GM23338 (cell line): ENCODE measurements at regions not wholly inside any gene's neighbourhood (a gene's known extent, or its start where the extent isn't known, plus 50 kb on each side); places are given as distances from the start of the nearest gene placed in this dataset.

Experiments
- CREB1 ChIP-seq: fragments of 250-450 bp; sonication (Bioruptor Pico); IDR thresholded peaks from 2 replicates; pipeline ENCODE4 v1.5.0; 2020; ENCODE audit warnings: low read depth, mild to moderate bottlenecking, moderate library complexity
- EZH2 ChIP-seq: fragments of 200-600 bp; sonication (generic); IDR thresholded peaks from one replicate; pipeline ENCODE4 v1.8.0; 2017; ENCODE audit warnings: antibody characterized with exemption, mild to moderate bottlenecking, low read depth; ENCODE audit not compliant: unreplicated experiment
- EZH2phosphoT487 ChIP-seq: fragments of 200-600 bp; sonication (generic); IDR thresholded peaks from one replicate; pipeline ENCODE4 v1.8.1; 2018; ENCODE audit warnings: antibody characterized with exemption; ENCODE audit not compliant: unreplicated experiment
- TF ChIP-seq, protein P1 (sequence below), 2 experiments: fragments of 200-600 bp in 1 of 2; sonication (generic) in 1 of 2; conservative IDR thresholded peaks; 2 replicates each; pipeline versions ENCODE4 v1.5.1 to v1.6.1; 2016 to 2017; ENCODE audit warnings: antibody characterized with exemption in 2 of 2, low read depth in 2 of 2, mild to moderate bottlenecking in 2 of 2, moderate library complexity in 1 of 2
- TF ChIP-seq, protein P2 (sequence below): IDR thresholded peaks from one replicate; pipeline ENCODE4 v1.6.1; 2018; ENCODE audit warnings: antibody characterized with exemption; ENCODE audit not compliant: unreplicated experiment

DNA sequence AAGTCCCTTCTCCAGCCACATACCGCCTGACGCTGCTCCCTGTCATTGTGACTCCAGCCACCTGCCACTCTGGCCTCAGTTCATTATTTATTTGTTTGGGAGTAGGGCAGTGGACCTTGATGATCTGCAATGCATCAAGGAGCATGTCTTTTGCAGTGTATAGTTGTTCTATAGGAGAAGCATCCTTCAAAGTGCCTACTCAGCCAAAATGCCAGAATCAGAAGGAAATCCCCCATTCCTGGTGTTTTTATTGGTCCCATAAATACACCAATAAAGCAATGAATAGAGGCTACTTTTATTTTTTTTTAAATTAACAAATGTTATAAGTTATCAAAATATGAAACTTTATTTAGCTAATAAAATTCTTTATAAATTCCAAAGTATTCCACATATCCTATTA, 123.8 kb upstream of the NSMCE3 start:
- TF ChIP-seq, protein P1, sequence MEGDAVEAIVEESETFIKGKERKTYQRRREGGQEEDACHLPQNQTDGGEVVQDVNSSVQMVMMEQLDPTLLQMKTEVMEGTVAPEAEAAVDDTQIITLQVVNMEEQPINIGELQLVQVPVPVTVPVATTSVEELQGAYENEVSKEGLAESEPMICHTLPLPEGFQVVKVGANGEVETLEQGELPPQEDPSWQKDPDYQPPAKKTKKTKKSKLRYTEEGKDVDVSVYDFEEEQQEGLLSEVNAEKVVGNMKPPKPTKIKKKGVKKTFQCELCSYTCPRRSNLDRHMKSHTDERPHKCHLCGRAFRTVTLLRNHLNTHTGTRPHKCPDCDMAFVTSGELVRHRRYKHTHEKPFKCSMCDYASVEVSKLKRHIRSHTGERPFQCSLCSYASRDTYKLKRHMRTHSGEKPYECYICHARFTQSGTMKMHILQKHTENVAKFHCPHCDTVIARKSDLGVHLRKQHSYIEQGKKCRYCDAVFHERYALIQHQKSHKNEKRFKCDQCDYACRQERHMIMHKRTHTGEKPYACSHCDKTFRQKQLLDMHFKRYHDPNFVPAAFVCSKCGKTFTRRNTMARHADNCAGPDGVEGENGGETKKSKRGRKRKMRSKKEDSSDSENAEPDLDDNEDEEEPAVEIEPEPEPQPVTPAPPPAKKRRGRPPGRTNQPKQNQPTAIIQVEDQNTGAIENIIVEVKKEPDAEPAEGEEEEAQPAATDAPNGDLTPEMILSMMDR (conservative IDR thresholded peaks at IDR 0.05; ENCODE audit: low read depth in 2 of 2) = no peak
- no peak for TF ChIP-seq EZH2phosphoT487
- TF ChIP-seq, protein P2, sequence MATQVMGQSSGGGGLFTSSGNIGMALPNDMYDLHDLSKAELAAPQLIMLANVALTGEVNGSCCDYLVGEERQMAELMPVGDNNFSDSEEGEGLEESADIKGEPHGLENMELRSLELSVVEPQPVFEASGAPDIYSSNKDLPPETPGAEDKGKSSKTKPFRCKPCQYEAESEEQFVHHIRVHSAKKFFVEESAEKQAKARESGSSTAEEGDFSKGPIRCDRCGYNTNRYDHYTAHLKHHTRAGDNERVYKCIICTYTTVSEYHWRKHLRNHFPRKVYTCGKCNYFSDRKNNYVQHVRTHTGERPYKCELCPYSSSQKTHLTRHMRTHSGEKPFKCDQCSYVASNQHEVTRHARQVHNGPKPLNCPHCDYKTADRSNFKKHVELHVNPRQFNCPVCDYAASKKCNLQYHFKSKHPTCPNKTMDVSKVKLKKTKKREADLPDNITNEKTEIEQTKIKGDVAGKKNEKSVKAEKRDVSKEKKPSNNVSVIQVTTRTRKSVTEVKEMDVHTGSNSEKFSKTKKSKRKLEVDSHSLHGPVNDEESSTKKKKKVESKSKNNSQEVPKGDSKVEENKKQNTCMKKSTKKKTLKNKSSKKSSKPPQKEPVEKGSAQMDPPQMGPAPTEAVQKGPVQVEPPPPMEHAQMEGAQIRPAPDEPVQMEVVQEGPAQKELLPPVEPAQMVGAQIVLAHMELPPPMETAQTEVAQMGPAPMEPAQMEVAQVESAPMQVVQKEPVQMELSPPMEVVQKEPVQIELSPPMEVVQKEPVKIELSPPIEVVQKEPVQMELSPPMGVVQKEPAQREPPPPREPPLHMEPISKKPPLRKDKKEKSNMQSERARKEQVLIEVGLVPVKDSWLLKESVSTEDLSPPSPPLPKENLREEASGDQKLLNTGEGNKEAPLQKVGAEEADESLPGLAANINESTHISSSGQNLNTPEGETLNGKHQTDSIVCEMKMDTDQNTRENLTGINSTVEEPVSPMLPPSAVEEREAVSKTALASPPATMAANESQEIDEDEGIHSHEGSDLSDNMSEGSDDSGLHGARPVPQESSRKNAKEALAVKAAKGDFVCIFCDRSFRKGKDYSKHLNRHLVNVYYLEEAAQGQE = no peak
- TF ChIP-seq EZH2 = no peak
- TF ChIP-seq CREB1 = no peak
